Subcutaneous abdominal adipose tissue (tissue), 5 donors: ENCODE measurements at regions not wholly inside any gene's neighbourhood (a gene's known extent, or its start where the extent isn't known, plus 50 kb on each side); places are given as distances from the start of the nearest gene placed in this dataset.
A peak's percentile ranks its signal among the peaks of the same experiment; 100 is the strongest.

ENCODE experiments used
- H3K27ac ChIP-seq: one replicate; pipeline ENCODE4 v1.7.0; 2013; ENCODE audit warnings: low read depth, mild to moderate bottlenecking, inconsistent platforms, low read length, moderate library complexity
- H3K27me3 ChIP-seq, 5 donors: one replicate each; pipeline ENCODE4 v1.7.0; 2013; ENCODE audit warnings: low read length in 5 of 5, inconsistent platforms in 1 of 5; ENCODE audit not compliant: control insufficient read depth in 5 of 5, insufficient read depth in 4 of 5
- H3K36me3 ChIP-seq, 5 donors: one replicate each; pipeline ENCODE4 v1.7.0; 2013; ENCODE audit warnings: low read length in 5 of 5; ENCODE audit not compliant: control insufficient read depth in 5 of 5, insufficient read depth in 5 of 5
- H3K4me1 ChIP-seq, 5 donors: one replicate each; pipeline ENCODE4 v1.7.0; 2013; ENCODE audit warnings: low read length in 5 of 5, mild to moderate bottlenecking in 3 of 5, moderate library complexity in 1 of 5; ENCODE audit not compliant: control insufficient read depth in 5 of 5, insufficient read depth in 5 of 5
- H3K4me3 ChIP-seq, 5 donors: one replicate each; pipeline ENCODE4 v1.7.0; 2013; ENCODE audit warnings: low read length in 5 of 5, low read depth in 1 of 5
- H3K9ac ChIP-seq, 5 donors: one replicate each; pipeline ENCODE4 v1.7.0; 2013; ENCODE audit warnings: low read length in 5 of 5, mild to moderate bottlenecking in 4 of 5, moderate library complexity in 3 of 5
- H3K9me3 ChIP-seq, 5 donors: one replicate each; pipeline ENCODE4 v1.7.0; 2013; ENCODE audit warnings: low read length in 5 of 5; ENCODE audit not compliant: control insufficient read depth in 5 of 5
- donor health status: healthy.
- donor health status: healthy.
- donor health status: healthy.
- donor health status: healthy.
- donor health status: healthy.

DNA sequence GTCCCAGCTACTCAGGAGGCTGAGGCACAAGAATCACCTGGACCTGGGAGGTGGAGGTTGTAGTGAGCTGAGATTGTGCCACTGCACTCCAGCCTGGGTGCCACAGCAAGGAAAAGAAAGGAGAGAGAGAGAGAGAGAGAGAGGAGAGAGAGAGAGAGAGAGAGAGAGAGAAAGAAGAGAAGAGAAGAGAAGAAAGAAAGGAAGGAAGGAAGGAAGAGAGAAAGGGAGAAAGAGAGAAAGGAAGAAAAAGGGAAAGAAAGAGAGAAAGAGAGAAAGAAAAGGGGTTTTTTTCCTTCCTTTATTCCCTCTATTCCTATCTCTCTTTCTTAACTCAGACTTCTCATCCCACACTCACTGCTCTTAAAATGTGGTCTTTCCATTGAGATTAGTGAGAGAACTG is 238.7 kb upstream of the PRDM1 start:
- no peaks in the 10 kb centered on the region for H3K27me3 ChIP-seq
- no peaks in the 10 kb centered on the region for H3K9me3 ChIP-seq
- no peak overlapping the region for H3K9ac ChIP-seq
- H3K4me3 ChIP-seq, result no peak overlapping the region
- peaks cover 0 to 6% (median 4%) of the 10 kb centered on the region in 5 donors for H3K4me1 ChIP-seq
- H3K36me3 ChIP-seq, result no peaks in the 10 kb centered on the region
- H3K27ac ChIP-seq, result no peak overlapping the region

- Histone ChIP-seq H3K4me3 (no peak overlapping the region), H3K9ac (no peak overlapping the region), H3K4me1 (peaks cover 0 to 6% (median 0%) of the 10 kb centered on the region in 5 donors), H3K36me3 (no peaks in the 10 kb centered on the region), H3K27ac (no peak overlapping the region), H3K27me3 (no peaks in the 10 kb centered on the region), H3K9me3 (no peaks in the 10 kb centered on the region)
Measured at GRCh38 chr6:105844275-105844883, 241.8 kb upstream of the PRDM1 start.

DNA sequence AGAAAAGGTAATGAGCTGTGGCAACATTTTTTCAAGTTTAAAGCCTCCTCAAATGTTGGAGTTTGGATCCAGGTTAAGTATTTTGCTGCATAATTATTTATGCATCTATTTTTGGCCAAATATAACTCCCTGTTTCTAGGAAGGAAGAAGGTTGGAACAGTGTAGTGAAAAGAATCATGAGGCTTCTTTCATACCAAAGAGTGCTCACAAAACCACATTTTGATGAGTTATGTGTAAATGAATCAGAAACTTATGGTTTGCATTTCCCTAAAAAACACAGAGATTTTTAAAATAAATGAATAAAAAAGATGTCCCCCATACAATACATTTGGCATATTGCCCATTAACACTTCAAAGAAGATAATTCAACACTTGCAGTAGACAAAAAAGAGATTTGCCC is 246.9 kb upstream of the PRDM1 start:
- no peaks in the 10 kb centered on the region for H3K9me3 ChIP-seq
- H3K36me3 ChIP-seq, result no peaks in the 10 kb centered on the region
- no peaks in the 10 kb centered on the region for H3K27me3 ChIP-seq
- no peak overlapping the region for H3K4me3 ChIP-seq
- H3K27ac ChIP-seq, result no peak overlapping the region
- no peak overlapping the region for H3K9ac ChIP-seq
- H3K4me1 ChIP-seq, result peaks cover 0 to 12% (median 2%) of the 10 kb centered on the region in 5 donors

DNA sequence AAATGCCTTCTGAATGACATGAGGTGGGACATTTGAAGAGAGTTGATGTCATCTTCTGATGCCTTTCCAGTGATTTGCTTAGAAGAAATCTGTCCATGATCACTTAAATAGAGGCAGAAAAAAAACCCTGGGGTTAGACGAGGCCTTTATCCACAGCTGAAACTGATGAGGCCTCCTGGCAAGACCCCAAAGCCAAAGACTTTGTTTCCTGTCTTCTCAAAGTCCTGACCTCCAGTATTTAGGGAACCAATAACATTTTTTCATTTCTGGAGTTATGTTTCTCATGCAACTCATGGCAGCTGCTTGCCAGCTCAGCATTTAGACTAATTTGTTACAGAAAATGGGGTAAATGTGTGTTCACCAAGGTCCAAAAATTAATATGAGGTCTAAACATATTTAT is 248.0 kb upstream of the PRDM1 start:
- Histone ChIP-seq H3K9ac (no peak overlapping the region), H3K9me3 (no peaks in the 10 kb centered on the region), H3K27me3 (no peaks in the 10 kb centered on the region), H3K27ac (no peak overlapping the region), H3K4me1 (peaks cover 0 to 12% (median 0%) of the 10 kb centered on the region in 5 donors), H3K36me3 (no peaks in the 10 kb centered on the region), H3K4me3 (no peak overlapping the region)

DNA sequence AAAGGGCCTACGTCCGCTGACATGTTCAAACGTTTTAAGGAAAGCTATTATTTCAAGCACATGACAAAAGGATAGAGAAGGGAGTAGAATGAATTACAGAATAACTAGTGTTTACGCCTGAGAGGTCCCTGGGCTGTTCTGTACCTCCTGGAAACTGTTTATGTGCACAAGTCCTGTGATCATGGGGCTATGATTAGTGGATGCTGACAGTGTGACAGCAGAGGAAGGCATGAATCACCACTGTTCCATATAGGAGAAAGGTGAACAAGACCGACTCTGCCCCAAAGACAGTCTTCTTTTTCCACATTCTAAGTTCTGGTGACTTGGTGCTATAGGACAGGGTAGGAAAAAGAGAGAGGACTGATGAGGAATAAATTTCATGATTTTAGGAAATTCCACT is 249.2 kb upstream of the PRDM1 start:
- no peaks in the 10 kb centered on the region for H3K36me3 ChIP-seq
- no peaks in the 10 kb centered on the region for H3K27me3 ChIP-seq
- no peaks in the 10 kb centered on the region for H3K9me3 ChIP-seq
- no peak overlapping the region for H3K4me3 ChIP-seq
- no peak overlapping the region for H3K27ac ChIP-seq
- H3K9ac ChIP-seq, result no peak overlapping the region
- H3K4me1 ChIP-seq, result peaks cover 2 to 18% (median 10%) of the 10 kb centered on the region in 5 donors

DNA sequence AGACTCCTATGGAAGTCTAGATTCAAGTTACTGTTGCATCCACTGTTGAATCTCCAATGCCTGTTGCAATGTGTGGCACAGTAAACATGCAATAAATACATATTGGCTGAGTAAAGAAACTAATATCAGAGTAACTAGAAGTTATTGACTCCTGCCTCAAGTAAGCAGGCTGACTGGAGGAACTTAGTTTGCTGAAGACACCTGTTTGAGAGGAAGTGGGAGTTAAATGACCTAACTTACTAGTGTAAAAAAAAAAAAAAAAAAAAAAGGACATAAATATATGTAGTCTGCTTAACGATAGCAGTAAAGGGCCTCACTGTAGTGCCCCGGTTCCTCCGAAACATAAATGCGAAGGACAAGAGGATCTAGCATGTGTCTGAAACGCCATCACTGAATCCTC is 249.8 kb upstream of the PRDM1 start:
- no peaks in the 10 kb centered on the region for H3K36me3 ChIP-seq
- H3K4me3 ChIP-seq, result no peak overlapping the region
- no peaks in the 10 kb centered on the region for H3K27me3 ChIP-seq
- peaks cover 2 to 23% (median 13%) of the 10 kb centered on the region in 5 donors for H3K4me1 ChIP-seq
- no peaks in the 10 kb centered on the region for H3K9me3 ChIP-seq
- no peak overlapping the region for H3K9ac ChIP-seq
- H3K27ac ChIP-seq, result no peak overlapping the region

- Histone ChIP-seq H3K4me1 (peaks cover 2 to 24% (median 13%) of the 10 kb centered on the region in 5 donors), H3K9ac (no peak overlapping the region), H3K4me3 (no peak overlapping the region), H3K9me3 (no peaks in the 10 kb centered on the region), H3K36me3 (no peaks in the 10 kb centered on the region), H3K27ac (no peak overlapping the region), H3K27me3 (no peaks in the 10 kb centered on the region)
Measured at GRCh38 chr6:105835373-105835772, 250.8 kb upstream of the PRDM1 start.

DNA sequence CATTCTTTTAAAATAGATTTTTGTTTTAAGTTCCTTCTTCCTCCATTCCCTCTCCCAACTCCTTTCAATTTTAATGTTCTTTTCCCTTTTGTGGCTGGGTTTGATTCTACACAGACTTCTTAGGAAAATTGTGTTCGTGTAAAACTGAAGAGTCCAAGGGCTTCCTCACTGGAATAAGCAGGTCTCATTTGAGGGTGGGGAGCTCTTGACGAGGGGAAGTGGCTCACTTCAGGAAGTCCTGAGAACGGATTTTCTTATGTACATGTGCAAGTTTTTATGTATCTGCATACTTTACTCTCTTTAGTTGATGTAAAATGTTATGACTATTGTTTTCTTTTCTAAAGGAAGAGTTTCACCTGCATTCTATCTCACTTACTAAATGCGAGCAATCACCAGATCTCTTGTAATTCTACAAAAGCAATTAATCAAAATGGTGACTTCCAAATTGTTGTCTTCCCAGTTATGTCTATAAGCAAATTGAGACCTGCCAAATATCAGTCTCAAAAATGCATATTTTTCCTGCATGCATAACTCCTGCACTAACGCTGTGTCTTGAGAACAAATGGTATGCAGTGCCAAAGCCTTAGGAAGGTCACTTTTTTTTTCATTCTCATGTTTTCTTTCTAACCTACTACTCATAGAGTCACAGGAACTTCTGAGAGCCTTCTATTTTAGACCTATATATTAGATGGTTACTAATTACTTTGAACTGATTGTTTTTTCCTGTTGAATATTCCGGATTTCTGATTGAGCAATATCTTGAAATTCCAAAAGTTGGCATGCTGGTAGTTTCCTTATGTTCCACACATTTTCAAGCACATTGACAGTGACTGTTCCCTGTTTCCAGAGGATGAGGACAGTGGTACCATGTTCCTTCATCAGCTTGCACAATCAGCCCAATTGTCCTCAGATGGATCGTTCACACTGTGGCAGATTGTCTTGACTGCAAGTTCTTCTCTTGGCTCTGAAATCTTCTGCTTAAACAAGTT is 251.9 kb upstream of the PRDM1 start:
- H3K4me1 ChIP-seq, result peaks cover 2 to 24% (median 13%) of the 10 kb centered on the region in 5 donors
- no peak overlapping the region for H3K27ac ChIP-seq
- no peaks in the 10 kb centered on the region for H3K9me3 ChIP-seq
- H3K27me3 ChIP-seq, result no peaks in the 10 kb centered on the region
- H3K9ac ChIP-seq, result no peak overlapping the region
- no peaks in the 10 kb centered on the region for H3K36me3 ChIP-seq
- no peak overlapping the region for H3K4me3 ChIP-seq

DNA sequence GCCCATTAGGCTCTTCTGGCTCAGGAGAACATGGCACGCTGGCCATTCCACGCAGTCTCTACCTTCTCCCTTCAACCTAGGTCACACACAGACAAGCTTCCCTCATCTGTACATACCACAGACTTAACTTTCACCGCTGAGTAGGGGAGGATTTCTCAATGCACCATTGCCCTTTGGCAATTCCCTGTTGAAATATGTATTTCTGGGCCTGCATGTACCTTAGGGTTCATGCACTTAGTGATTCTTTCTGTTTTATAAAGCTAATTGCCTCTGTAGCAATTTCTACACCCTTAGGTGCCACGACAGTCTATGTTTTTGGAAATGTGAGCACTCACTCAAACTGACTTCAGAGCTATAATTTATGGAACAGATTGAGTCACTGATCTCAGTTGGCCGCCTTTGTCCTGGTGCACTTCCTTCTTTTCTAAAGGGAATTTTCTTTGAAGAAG is 253.8 kb upstream of the PRDM1 start:
- H3K27ac ChIP-seq, result peak overlapping the region; percentile 61

More for the DNA sequence above, 253.8 kb upstream of the PRDM1 start:
- no peaks in the 10 kb centered on the region for H3K27me3 ChIP-seq
- no peaks in the 10 kb centered on the region for H3K9me3 ChIP-seq
- peaks cover 2 to 19% (median 13%) of the 10 kb centered on the region in 5 donors for H3K4me1 ChIP-seq
- H3K9ac ChIP-seq, result no peak overlapping the region
- H3K4me3 ChIP-seq, result peak overlapping the region in 1 of 5 donors; percentile 26
- H3K36me3 ChIP-seq, result no peaks in the 10 kb centered on the region
